Ascending aorta (tissue), 2 donors: ENCODE measurements at regions not wholly inside any gene's neighbourhood (a gene's known extent, or its start where the extent isn't known, plus 50 kb on each side); places are given as distances from the start of the nearest gene placed in this dataset.

Experiments used
- DNase-seq, 2 donors: peaks; one replicate each; pipeline ENCODE4 v3.0.0-alpha.2; 2019; ENCODE audit warnings: low spot score in 2 of 2
- H3K27ac ChIP-seq, 2 donors: fragments of 200-600 bp; sonication (generic); one replicate each; pipeline ENCODE4 v1.5.1; 2016 to 2017; ENCODE audit warnings: mild to moderate bottlenecking in 1 of 2
- H3K27me3 ChIP-seq: fragments of 200-600 bp; sonication (generic); one replicate; pipeline ENCODE4 v1.5.1; 2017
- H3K36me3 ChIP-seq, 2 donors: fragments of 200-600 bp; sonication (generic); one replicate each; pipeline ENCODE4 v1.5.1; 2016
- H3K4me1 ChIP-seq, 2 donors: fragments of 200-600 bp; sonication (generic); one replicate each; pipeline ENCODE4 v1.5.1; 2016 to 2017; ENCODE audit warnings: mild to moderate bottlenecking in 1 of 2
- H3K4me3 ChIP-seq, 2 donors: fragments of 200-600 bp; sonication (generic); one replicate each; pipeline ENCODE4 v1.5.1; 2016 to 2017; ENCODE audit warnings: mild to moderate bottlenecking in 1 of 2
- H3K9me3 ChIP-seq, 2 donors: fragments of 200-600 bp; sonication (generic); one replicate each; pipeline ENCODE4 v1.5.1; 2016
- intact Hi-C: fragments of 100-400 bp; cut with DNase I; formaldehyde crosslinking; loops from one replicate; pipeline ENCODE4 v1.15.1; 2023
- TF ChIP-seq, protein P1 (sequence below), 3 experiments: fragments of 200-600 bp in 2 of 3; fragments of 450-650 bp in 1 of 3; sonication (generic) in 2 of 3; IDR thresholded peaks; one replicate each; pipeline ENCODE4 v1.5.1; 2016 to 2019; ENCODE audit warnings: antibody characterized with exemption in 3 of 3, mild to moderate bottlenecking in 1 of 3, moderate library complexity in 1 of 3

DNA sequence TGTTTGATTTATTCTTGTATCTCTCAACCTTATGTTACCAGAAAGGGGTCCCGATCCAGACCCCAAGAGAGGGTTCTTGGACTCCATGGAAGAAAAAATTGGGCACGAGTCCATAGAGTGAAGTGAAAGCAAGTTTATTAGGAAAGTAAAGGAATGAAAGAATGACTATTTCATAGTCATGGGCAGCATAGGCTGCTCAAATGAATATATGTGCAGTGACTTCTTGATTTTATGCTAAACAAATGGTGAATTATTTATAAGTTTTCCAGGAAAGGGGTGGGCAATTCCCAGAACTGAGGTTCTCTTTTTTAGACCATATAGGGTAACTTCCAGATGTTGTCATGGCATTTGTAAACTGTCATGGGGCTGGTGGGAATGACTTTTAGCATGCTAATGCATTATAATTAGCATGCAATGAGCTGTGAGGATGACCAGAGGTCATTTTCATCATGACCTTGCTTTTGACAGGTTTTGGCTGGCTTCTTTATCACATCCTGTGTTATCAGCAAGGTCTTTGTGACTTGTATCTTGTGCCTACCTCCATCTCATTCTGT lies 832.4 kb upstream of the CDH2 start:
- Histone ChIP-seq H3K4me1 (no peaks in the 10 kb centered on the region), H3K4me3 (no peak overlapping the region), H3K27me3 (no peaks in the 10 kb centered on the region), H3K36me3 (no peaks in the 10 kb centered on the region), H3K27ac (no peak overlapping the region), H3K9me3 (no peaks in the 10 kb centered on the region)
- intact Hi-C loops = no loop called here
- no peak for DNase-seq
- TF ChIP-seq, protein P1, sequence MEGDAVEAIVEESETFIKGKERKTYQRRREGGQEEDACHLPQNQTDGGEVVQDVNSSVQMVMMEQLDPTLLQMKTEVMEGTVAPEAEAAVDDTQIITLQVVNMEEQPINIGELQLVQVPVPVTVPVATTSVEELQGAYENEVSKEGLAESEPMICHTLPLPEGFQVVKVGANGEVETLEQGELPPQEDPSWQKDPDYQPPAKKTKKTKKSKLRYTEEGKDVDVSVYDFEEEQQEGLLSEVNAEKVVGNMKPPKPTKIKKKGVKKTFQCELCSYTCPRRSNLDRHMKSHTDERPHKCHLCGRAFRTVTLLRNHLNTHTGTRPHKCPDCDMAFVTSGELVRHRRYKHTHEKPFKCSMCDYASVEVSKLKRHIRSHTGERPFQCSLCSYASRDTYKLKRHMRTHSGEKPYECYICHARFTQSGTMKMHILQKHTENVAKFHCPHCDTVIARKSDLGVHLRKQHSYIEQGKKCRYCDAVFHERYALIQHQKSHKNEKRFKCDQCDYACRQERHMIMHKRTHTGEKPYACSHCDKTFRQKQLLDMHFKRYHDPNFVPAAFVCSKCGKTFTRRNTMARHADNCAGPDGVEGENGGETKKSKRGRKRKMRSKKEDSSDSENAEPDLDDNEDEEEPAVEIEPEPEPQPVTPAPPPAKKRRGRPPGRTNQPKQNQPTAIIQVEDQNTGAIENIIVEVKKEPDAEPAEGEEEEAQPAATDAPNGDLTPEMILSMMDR (IDR thresholded peaks at IDR 0.05) = no peak

DNA sequence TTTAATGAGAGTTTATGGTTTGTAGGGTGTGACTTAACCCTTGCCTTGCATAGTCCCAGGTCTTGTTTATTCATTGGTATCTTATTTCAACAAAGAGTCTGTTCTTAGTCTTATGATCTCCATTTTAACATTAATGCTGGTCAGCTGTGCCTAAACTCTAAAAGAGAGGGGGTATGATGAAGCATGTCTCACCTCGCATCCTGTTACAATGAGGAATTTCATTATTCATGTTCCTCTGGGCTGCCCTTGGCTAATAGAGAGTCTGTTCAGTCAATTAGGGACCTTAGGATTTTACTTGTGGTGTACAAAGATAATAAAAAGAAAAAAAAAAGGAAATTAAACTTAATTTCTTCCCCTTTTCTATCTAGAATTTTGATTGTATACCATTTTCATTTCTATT lies 831.9 kb upstream of the CDH2 start:
- DNase-seq = no peak
- Histone ChIP-seq H3K36me3 (no peaks in the 10 kb centered on the region), H3K9me3 (no peaks in the 10 kb centered on the region), H3K4me1 (no peaks in the 10 kb centered on the region), H3K27ac (no peak overlapping the region), H3K4me3 (no peak overlapping the region), H3K27me3 (no peaks in the 10 kb centered on the region)
- TF ChIP-seq, protein P1 (IDR thresholded peaks at IDR 0.05) = no peak
- intact Hi-C loops = no loop called here

DNA sequence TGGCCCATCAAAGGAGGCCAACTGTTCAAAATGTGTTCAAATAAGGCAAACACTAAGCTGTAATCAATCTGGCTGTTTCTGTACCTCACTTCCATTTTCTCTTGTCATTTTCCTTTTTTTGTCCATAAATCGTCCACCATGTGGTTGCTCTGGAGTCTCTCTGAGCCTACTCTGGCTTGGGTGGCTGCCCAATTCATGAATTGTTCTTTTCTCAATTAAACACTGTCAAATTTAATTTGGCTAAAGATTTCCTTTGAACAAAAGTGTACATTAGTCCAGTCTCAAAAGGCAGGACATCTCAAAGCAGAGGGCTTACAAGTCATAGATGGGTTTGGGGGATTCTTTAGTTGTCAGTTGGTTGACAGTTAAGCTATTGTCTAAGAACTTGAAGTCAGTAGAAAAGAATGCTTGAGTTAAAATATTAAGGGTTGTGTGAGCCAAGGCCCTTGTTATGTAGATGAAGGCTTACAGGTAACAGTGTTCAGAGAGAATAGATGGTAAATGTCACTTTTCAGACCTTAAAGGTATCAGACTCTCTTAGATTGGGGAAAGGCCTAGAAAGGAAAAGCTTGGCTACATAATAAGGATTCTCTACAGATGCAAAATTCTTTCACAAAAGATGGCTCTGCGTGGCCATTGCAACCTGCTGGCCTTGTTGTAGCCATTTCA lies 831.2 kb upstream of the CDH2 start:
- intact Hi-C loops = no loop called here
- Histone ChIP-seq H3K36me3 (no peaks in the 10 kb centered on the region), H3K4me1 (no peaks in the 10 kb centered on the region), H3K9me3 (no peaks in the 10 kb centered on the region), H3K4me3 (no peak overlapping the region), H3K27me3 (no peaks in the 10 kb centered on the region), H3K27ac (no peak overlapping the region)
- TF ChIP-seq, protein P1 (IDR thresholded peaks at IDR 0.05) = no peak
- no peak for DNase-seq

DNA sequence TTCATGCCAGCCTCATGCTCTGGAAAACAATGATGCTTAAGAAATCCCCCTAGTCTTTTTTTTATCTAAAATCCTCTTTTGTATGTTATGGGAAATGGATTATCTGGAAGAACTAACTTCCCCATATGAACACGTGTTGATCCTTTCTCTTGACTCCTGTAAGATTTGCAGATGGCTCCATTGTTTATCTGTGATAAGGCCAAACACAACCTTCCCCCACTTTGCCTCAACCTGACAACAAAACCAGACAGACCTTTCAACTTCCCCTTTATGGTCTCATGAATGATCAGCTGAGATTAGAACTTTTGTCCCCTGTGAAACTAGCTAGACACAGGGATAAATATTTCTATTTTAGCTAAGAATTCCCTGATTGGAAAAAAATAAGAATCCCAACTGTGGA lies 828.0 kb upstream of the CDH2 start:
- Histone ChIP-seq H3K27me3 (no peaks in the 10 kb centered on the region), H3K9me3 (no peaks in the 10 kb centered on the region), H3K27ac (no peak overlapping the region), H3K4me3 (no peak overlapping the region), H3K4me1 (no peaks in the 10 kb centered on the region), H3K36me3 (no peaks in the 10 kb centered on the region)
- intact Hi-C loops = no loop called here
- no peak for DNase-seq
- TF ChIP-seq, protein P1 (IDR thresholded peaks at IDR 0.05) = no peak

GRCh38 chr18:29003194-29003593 lies 826.3 kb upstream of the CDH2 start:
- no peaks in the 10 kb centered on the region for H3K9me3 ChIP-seq
- intact Hi-C loops = no loop called here
- H3K36me3 ChIP-seq = no peaks in the 10 kb centered on the region
- no peak for DNase-seq
- H3K4me1 ChIP-seq = no peaks in the 10 kb centered on the region
- TF ChIP-seq, protein P1 (IDR thresholded peaks at IDR 0.05) = no peak
- H3K27ac ChIP-seq = no peak overlapping the region
- H3K27me3 ChIP-seq = no peaks in the 10 kb centered on the region
- no peak overlapping the region for H3K4me3 ChIP-seq
